Right lobe of liver (tissue), 4 donors: ENCODE measurements at regions not wholly inside any gene's neighbourhood (a gene's known extent, or its start where the extent isn't known, plus 50 kb on each side); places are given as distances from the start of the nearest gene placed in this dataset.

ENCODE experiments used
- CTCF ChIP-seq, 4 donors: fragments of 200-600 bp in 3 of 4; fragments of 450-650 bp in 1 of 4; IDR thresholded peaks; one replicate each; pipeline versions ENCODE4 v1.5.1 to v1.8.0; 2016 to 2022; ENCODE audit warnings: antibody characterized with exemption in 4 of 4, mild to moderate bottlenecking in 2 of 4
- POLR2A ChIP-seq: fragments of 450-650 bp; IDR thresholded peaks from one replicate; pipeline ENCODE4 v1.6.1; 2017; ENCODE audit warnings: antibody characterized with exemption, mild to moderate bottlenecking
- donor health status: DM: no; HTN: no; CAD: no.
- donor health status: DM: no; HTN: no; CAD: no.
- donor health status: DM: no; HTN: yes; CAD: no.

DNA sequence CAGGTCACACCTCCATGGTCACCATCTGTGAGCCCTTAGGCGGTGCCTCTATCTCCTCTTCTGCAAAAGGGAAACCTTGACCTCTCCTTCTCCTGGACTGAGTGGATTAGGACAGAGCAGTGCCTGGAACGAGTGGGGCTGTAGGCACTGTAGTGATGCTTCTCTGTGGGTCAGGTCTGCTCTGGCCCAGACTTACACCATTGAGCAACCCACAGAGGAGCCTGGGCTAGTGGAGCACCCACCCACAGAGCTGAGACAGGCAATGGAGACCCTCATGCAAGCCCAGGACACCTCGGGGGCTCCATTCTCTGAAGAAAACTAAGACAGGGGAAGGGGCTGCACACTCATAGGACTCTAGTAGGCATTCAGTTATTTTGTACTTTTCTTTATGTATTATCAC lies 400.6 kb downstream of the GADD45G start:
- no peak for TF ChIP-seq CTCF (IDR thresholded peaks at IDR 0.05)
- TF ChIP-seq POLR2A, result no peak
